GM12878 (cell line): ENCODE measurements at regions not wholly inside any gene's neighbourhood (a gene's known extent, or its start where the extent isn't known, plus 50 kb on each side); places are given as distances from the start of the nearest gene placed in this dataset.
A peak's percentile ranks its signal among the peaks of the same experiment; 100 is the strongest.

Source experiments
- ATAC-seq: fragments of 200-7000 bp; cut with Tn5 transposase; 3 replicates; pipeline ENCODE4 v1.9.1; 2020; ENCODE audit warnings: mild to moderate bottlenecking, moderate library complexity
- BruUV-seq: library from RNA; stranded (reverse); fragments of 400-500 nt; replicated peaks from 2 replicates; lab custom pipeline; 2021; lab: Mats Ljungman, UMichigan
- CTCF ChIA-PET: fragments of 300-600 bp; sonication (Branson Sonifier 250); formaldehyde crosslinking; extraction: SDS; loops from one replicate; lab custom pipeline; 2021; ENCODE audit warnings: inconsistent platforms; lab: Yijun Ruan, JAX
- POLR2A ChIA-PET: fragments of 350-600 bp; formaldehyde crosslinking; extraction: SDS; loops from one replicate; lab custom pipeline; 2021; ENCODE audit warnings: inconsistent platforms; lab: Charles Lee
- RAD21 ChIA-PET: fragments of 300-600 bp; sonication (Branson Sonifier 250); formaldehyde crosslinking; loops from one replicate; lab custom pipeline; 2023; ENCODE audit warnings: antibody characterized with exemption; ENCODE audit not compliant: unreplicated experiment; lab: Charles Lee
- SMC1A ChIA-PET: fragments of 300-600 bp; sonication (Branson Sonifier 250); formaldehyde crosslinking; loops from one replicate; lab custom pipeline; 2023; ENCODE audit not compliant: unreplicated experiment, uncharacterized antibody; lab: Charles Lee
- DNase-seq: peaks from one replicate; pipeline ENCODE4 v3.0.0-alpha.2; 2011; ENCODE audit warnings: low read depth, low spot score
- FAIRE-seq: peaks from 3 replicates; lab custom pipeline; 2011; peaks lifted over from hg19 to GRCh38; lab: Jason Lieb, UNC
- H2AFZ ChIP-seq: 2 replicates; pipeline ENCODE4 v1.6.0; 2011; ENCODE audit warnings: low read depth, low read length, control low read depth; ENCODE audit not compliant: control insufficient read depth
- H3K27ac ChIP-seq: 2 replicates; pipeline ENCODE4 v1.5.1; 2011; ENCODE audit warnings: control low read depth; ENCODE audit not compliant: control insufficient read depth, insufficient read depth
- H3K27me3 ChIP-seq, 2 experiments: replicated peaks in 1 of 2; 2 replicates each; pipeline versions ENCODE4 v1.6.0 to v1.6.1; 2011; ENCODE audit warnings: low read length in 1 of 2; ENCODE audit not compliant: control insufficient read depth in 2 of 2, insufficient read depth in 2 of 2
- H3K36me3 ChIP-seq, 2 experiments: 2 replicates each; pipeline ENCODE4 v1.5.1; 2011; ENCODE audit warnings: low read length in 1 of 2; ENCODE audit not compliant: control insufficient read depth in 2 of 2, insufficient read depth in 2 of 2
- H3K4me1 ChIP-seq: 2 replicates; pipeline ENCODE4 v1.6.1; 2011; ENCODE audit warnings: mild to moderate bottlenecking, low read length, moderate library complexity, mixed read lengths; ENCODE audit not compliant: control insufficient read depth, insufficient read depth
- H3K4me2 ChIP-seq: 2 replicates; pipeline ENCODE4 v1.6.0; 2011; ENCODE audit warnings: control low read depth; ENCODE audit not compliant: control insufficient read depth, insufficient read depth
- H3K4me3 ChIP-seq: fragments of 200-600 bp; sonication (generic); 2 replicates; pipeline ENCODE4 v1.5.1; 2016
- H3K79me2 ChIP-seq: 2 replicates; pipeline ENCODE4 v1.6.0; 2011; ENCODE audit warnings: low read length; ENCODE audit not compliant: control insufficient read depth, insufficient read depth
- H3K9ac ChIP-seq: 2 replicates; pipeline ENCODE4 v1.8.0; 2011; ENCODE audit warnings: low read length, control low read depth, mixed read lengths; ENCODE audit not compliant: control insufficient read depth, insufficient read depth
- H3K9me3 ChIP-seq: replicated peaks from 3 replicates; pipeline ENCODE4 v1.5.1; 2011; ENCODE audit warnings: mild to moderate bottlenecking, low read length; ENCODE audit not compliant: control insufficient read depth, insufficient read depth
- H4K20me1 ChIP-seq: 2 replicates; pipeline ENCODE4 v1.6.0; 2011; ENCODE audit not compliant: control insufficient read depth, insufficient read depth
- CREB1 ChIP-seq: IDR thresholded peaks from 2 replicates; pipeline ENCODE4 v1.6.1; 2012; ENCODE audit warnings: low read depth, mild to moderate bottlenecking, inconsistent platforms
- CREM ChIP-seq: IDR thresholded peaks from 2 replicates; pipeline ENCODE4 v1.6.1; 2014; ENCODE audit warnings: antibody characterized with exemption, low read depth
- IKZF2 ChIP-seq, 2 experiments: fragments of 450-650 bp; IDR thresholded peaks; 2 replicates each; pipeline ENCODE4 v1.6.1; 2017; ENCODE audit warnings: mild to moderate bottlenecking in 2 of 2, moderate library complexity in 2 of 2
- SRF ChIP-seq, 2 experiments: IDR thresholded peaks; 2 replicates each; pipeline ENCODE4 v1.6.1; 2011; ENCODE audit warnings: low read depth in 2 of 2, low read length in 2 of 2, mild to moderate bottlenecking in 1 of 2, moderate library complexity in 1 of 2
- ZNF622 ChIP-seq: fragments of 450-650 bp; IDR thresholded peaks from 2 replicates; pipeline ENCODE4 v1.6.1; 2017; ENCODE audit warnings: mild to moderate bottlenecking, inconsistent platforms
- WGBS: methylation state at CpG from one replicate; pipeline ENCODE4 v1.1.6; 2016; ENCODE audit warnings: low lambda C conversion rate; ENCODE audit not compliant: insufficient replicate concordance, insufficient coverage; ENCODE audit errors: missing lambda C conversion rate; 5-methylcytosine and 5-hydroxymethylcytosine counted together
- in situ Hi-C: fragments of 300-500 bp; cut with MboI; formaldehyde crosslinking; loops from 9 replicates; pipeline ENCODE4 v1.14.3; 2018; ENCODE audit warnings: mixed read lengths
- intact Hi-C: fragments of 100-400 bp; cut with micrococcal nuclease; formaldehyde crosslinking; loops from one replicate; pipeline ENCODE4 v1.14.2; 2022; ENCODE audit not compliant: unreplicated experiment
- TF ChIP-seq, protein P1 (sequence below): IDR thresholded peaks from 2 replicates; pipeline ENCODE4 v1.6.1; 2012; ENCODE audit warnings: low read depth, low read length, improper control_type of control experiment
- TF ChIP-seq, protein P2 (sequence below): IDR thresholded peaks from 2 replicates; pipeline ENCODE4 v1.6.1; 2011; ENCODE audit warnings: low read depth, mild to moderate bottlenecking, low read length, moderate library complexity, borderline replicate concordance; ENCODE audit errors: extremely low read depth
- TF ChIP-seq, protein P3 (sequence below): fragments of 450-650 bp; IDR thresholded peaks from 2 replicates; pipeline ENCODE4 v1.6.1; 2018; ENCODE audit warnings: mild to moderate bottlenecking, low read depth, moderate library complexity; ENCODE audit not compliant: partially characterized antibody

DNA sequence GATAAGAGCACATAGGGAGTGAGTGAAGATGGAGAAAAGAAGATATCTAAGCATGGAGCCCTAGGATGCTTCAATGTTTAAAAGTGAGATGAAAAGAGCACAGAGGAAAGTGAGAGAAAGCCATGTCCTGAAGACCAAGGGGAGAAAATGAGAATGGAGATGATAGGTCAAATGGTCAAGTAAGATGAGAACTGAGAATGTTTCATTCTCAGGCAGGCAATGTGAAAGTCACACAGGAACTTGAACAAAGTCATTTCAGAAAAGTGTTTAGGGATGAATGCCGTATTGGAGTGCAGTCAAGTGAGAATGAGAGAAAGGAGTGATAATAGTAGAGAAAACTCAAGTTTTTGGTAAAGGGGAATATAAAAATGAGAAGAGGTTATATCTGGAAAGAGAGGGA is 148.7 kb upstream of the PTCHD1 start:
- no peaks in the 10 kb centered on the region for H3K9me3 ChIP-seq
- H4K20me1 ChIP-seq, result no peaks in the 10 kb centered on the region
- 6% methylated on average over 1 of the region's 1 CpG for WGBS
- H3K4me2 ChIP-seq, result no peak overlapping the region
- no peaks in the 10 kb centered on the region for H3K4me1 ChIP-seq
- ChIA-PET RAD21 (no interaction called here), SMC1A (no interaction called here), CTCF (no interaction called here), POLR2A (no interaction called here)
- BruUV-seq, result no TSS peak
- no peak overlapping the region for H3K4me3 ChIP-seq
- no peak for FAIRE-seq
- H2AFZ ChIP-seq, result no peak overlapping the region
- TF ChIP-seq SRF (IDR thresholded peaks at IDR 0.05; ENCODE audit: low read depth in 2 of 2, low read length in 2 of 2) (no peak), CREM (no peak), ZNF622 (no peak), IKZF2 (IDR thresholded peaks at IDR 0.05) (no peak), CREB1 (no peak)
- TF ChIP-seq, protein P1, sequence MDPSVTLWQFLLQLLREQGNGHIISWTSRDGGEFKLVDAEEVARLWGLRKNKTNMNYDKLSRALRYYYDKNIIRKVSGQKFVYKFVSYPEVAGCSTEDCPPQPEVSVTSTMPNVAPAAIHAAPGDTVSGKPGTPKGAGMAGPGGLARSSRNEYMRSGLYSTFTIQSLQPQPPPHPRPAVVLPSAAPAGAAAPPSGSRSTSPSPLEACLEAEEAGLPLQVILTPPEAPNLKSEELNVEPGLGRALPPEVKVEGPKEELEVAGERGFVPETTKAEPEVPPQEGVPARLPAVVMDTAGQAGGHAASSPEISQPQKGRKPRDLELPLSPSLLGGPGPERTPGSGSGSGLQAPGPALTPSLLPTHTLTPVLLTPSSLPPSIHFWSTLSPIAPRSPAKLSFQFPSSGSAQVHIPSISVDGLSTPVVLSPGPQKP, result no peak
- TF ChIP-seq, protein P2, sequence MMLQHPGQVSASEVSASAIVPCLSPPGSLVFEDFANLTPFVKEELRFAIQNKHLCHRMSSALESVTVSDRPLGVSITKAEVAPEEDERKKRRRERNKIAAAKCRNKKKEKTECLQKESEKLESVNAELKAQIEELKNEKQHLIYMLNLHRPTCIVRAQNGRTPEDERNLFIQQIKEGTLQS, result no peak
- TF ChIP-seq, protein P3, sequence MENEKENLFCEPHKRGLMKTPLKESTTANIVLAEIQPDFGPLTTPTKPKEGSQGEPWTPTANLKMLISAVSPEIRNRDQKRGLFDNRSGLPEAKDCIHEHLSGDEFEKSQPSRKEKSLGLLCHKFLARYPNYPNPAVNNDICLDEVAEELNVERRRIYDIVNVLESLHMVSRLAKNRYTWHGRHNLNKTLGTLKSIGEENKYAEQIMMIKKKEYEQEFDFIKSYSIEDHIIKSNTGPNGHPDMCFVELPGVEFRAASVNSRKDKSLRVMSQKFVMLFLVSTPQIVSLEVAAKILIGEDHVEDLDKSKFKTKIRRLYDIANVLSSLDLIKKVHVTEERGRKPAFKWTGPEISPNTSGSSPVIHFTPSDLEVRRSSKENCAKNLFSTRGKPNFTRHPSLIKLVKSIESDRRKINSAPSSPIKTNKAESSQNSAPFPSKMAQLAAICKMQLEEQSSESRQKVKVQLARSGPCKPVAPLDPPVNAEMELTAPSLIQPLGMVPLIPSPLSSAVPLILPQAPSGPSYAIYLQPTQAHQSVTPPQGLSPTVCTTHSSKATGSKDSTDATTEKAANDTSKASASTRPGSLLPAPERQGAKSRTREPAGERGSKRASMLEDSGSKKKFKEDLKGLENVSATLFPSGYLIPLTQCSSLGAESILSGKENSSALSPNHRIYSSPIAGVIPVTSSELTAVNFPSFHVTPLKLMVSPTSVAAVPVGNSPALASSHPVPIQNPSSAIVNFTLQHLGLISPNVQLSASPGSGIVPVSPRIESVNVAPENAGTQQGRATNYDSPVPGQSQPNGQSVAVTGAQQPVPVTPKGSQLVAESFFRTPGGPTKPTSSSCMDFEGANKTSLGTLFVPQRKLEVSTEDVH, result no peak
- H3K36me3 ChIP-seq, result no peaks in the 10 kb centered on the region
- no peaks in the 10 kb centered on the region for H3K79me2 ChIP-seq
- H3K9ac ChIP-seq, result no peak overlapping the region
- in situ Hi-C loops (no loop called here), intact Hi-C loops (no loop called here)
- no peaks in the 10 kb centered on the region for H3K27me3 ChIP-seq
- no peak for DNase-seq
- ATAC-seq, result peak; percentile 18; the same call in 1 of the 3 replicates
- no peak overlapping the region for H3K27ac ChIP-seq
